Natural killer cell treated with Interleukin-12 subunit alpha and Interleukin-12 subunit beta and Interleukin-15 and Interleukin-18, amount 100 ng/mL, for 72 hours (primary cell): ENCODE measurements at regions not wholly inside any gene's neighbourhood (a gene's known extent, or its start where the extent isn't known, plus 50 kb on each side); places are given as distances from the start of the nearest gene placed in this dataset.
"Not testable (repeated sequence)": the region's sequence is repeated elsewhere in the genome, so short reads cannot be mapped to it uniquely, and the experiment has no call there.

Source experiments
- ATAC-seq, 2 donors: fragments of 150-1000 bp; cut with Tn5 transposase in 1 of 2; sonication (Bioruptor Pico), chemical (Tn5 transposase) in 1 of 2; 2 replicates each; pipeline ENCODE4 v1.10.0; 2021
- DNase-seq: peaks from one replicate; pipeline ENCODE4 v3.0.0; 2022; ENCODE audit warnings: low spot score
- H3K27ac Mint-ChIP-seq, 2 donors: 1 replicate in 1 of 2; 2 replicates in 1 of 2; pipeline ENCODE4 v1.8.0; 2022; ENCODE audit warnings: mixed read lengths in 2 of 2, mild to moderate bottlenecking in 1 of 2, moderate library complexity in 1 of 2
- H3K27me3 Mint-ChIP-seq, 2 donors: 1 replicate in 1 of 2; 2 replicates in 1 of 2; pipeline ENCODE4 v1.8.0; 2022; ENCODE audit warnings: mixed read lengths in 2 of 2
- H3K36me3 Mint-ChIP-seq: one replicate; pipeline ENCODE4 v1.8.0; 2022; ENCODE audit warnings: mixed read lengths
- H3K4me1 Mint-ChIP-seq, 2 donors: 1 replicate in 1 of 2; 2 replicates in 1 of 2; pipeline ENCODE4 v1.8.0; 2022; ENCODE audit warnings: low read depth in 2 of 2, mixed read lengths in 2 of 2, mild to moderate bottlenecking in 1 of 2
- H3K4me3 Mint-ChIP-seq: one replicate; pipeline ENCODE4 v1.8.0; 2022; ENCODE audit warnings: mixed read lengths
- H3K9me3 Mint-ChIP-seq: 2 replicates; pipeline ENCODE4 v1.8.0; 2022; ENCODE audit warnings: mixed read lengths

GRCh38 chrY:26638063-26638462, 1016.1 kb downstream of the CDY1 start:
- Mint-ChIP-seq H3K4me1 (peaks cover 0 to 10% of the 10 kb centered on the region in 2 donors), H3K4me3 (no peak overlapping the region), H3K27me3 (no peaks in the 10 kb centered on the region), H3K27ac (no peak overlapping the region), H3K9me3 (peaks cover 48% of the 10 kb centered on the region), H3K36me3 (peaks cover 55% of the 10 kb centered on the region)
- DNase-seq (no peak), ATAC-seq (no peak)

- not testable (repeated sequence) for H3K27ac Mint-ChIP-seq, H3K4me3 Mint-ChIP-seq, H3K4me1 Mint-ChIP-seq, H3K27me3 Mint-ChIP-seq, ATAC-seq, DNase-seq
- Mint-ChIP-seq H3K9me3 (peaks cover 27% of the 10 kb centered on the region), H3K36me3 (peaks cover 37% of the 10 kb centered on the region)
Observed at GRCh38 chrY:26645856-26646255, 1023.9 kb downstream of the CDY1 start.

- Mint-ChIP-seq H3K36me3 (peaks cover 37% of the 10 kb centered on the region), H3K9me3 (peaks cover 24% of the 10 kb centered on the region)
- DNase-seq, H3K4me1 Mint-ChIP-seq, H3K27me3 Mint-ChIP-seq, ATAC-seq, H3K4me3 Mint-ChIP-seq, H3K27ac Mint-ChIP-seq: not testable (repeated sequence)
Observed at GRCh38 chrY:26648240-26648639, 1026.3 kb downstream of the CDY1 start.

- H3K4me3 Mint-ChIP-seq, H3K4me1 Mint-ChIP-seq, DNase-seq, ATAC-seq, H3K27me3 Mint-ChIP-seq, H3K27ac Mint-ChIP-seq: not testable (repeated sequence)
- Mint-ChIP-seq H3K36me3 (peaks cover 47% of the 10 kb centered on the region), H3K9me3 (peaks cover 43% of the 10 kb centered on the region)
Observed at GRCh38 chrY:26664245-26664644, 1042.3 kb downstream of the CDY1 start.

GRCh38 chrY:26666691-26667090, 1044.8 kb downstream of the CDY1 start:
- H3K36me3 Mint-ChIP-seq: peaks cover 51% of the 10 kb centered on the region
- H3K4me3 Mint-ChIP-seq, DNase-seq, H3K4me1 Mint-ChIP-seq, H3K27me3 Mint-ChIP-seq, H3K27ac Mint-ChIP-seq: not testable (repeated sequence)
- H3K9me3 Mint-ChIP-seq: peaks cover 46% of the 10 kb centered on the region
- peak in 1 of 2 donors; percentile 54 for ATAC-seq

GRCh38 chrY:26669243-26669642, 1047.3 kb downstream of the CDY1 start:
- not testable (repeated sequence) for H3K4me1 Mint-ChIP-seq, H3K27ac Mint-ChIP-seq, H3K27me3 Mint-ChIP-seq, DNase-seq, ATAC-seq, H3K4me3 Mint-ChIP-seq
- Mint-ChIP-seq H3K9me3 (peaks cover 35% of the 10 kb centered on the region), H3K36me3 (peaks cover 37% of the 10 kb centered on the region)

GRCh38 chrY:26670360-26670871, 1048.5 kb downstream of the CDY1 start:
- H3K4me1 Mint-ChIP-seq, H3K27me3 Mint-ChIP-seq, H3K4me3 Mint-ChIP-seq, DNase-seq, H3K27ac Mint-ChIP-seq: not testable (repeated sequence)
- H3K36me3 Mint-ChIP-seq: peaks cover 27% of the 10 kb centered on the region
- H3K9me3 Mint-ChIP-seq: peaks cover 25% of the 10 kb centered on the region
- ATAC-seq: peak in 1 of 2 donors; percentile 79

GRCh38 chrY:26670881-26671879, 1049.3 kb downstream of the CDY1 start:
- H3K27ac Mint-ChIP-seq, DNase-seq, H3K27me3 Mint-ChIP-seq, H3K4me3 Mint-ChIP-seq, H3K4me1 Mint-ChIP-seq: not testable (repeated sequence)
- Mint-ChIP-seq H3K36me3 (peaks cover 27% of the 10 kb centered on the region), H3K9me3 (peaks cover 25% of the 10 kb centered on the region)
- ATAC-seq: peak in 1 of 2 donors; percentile 89
